ENCODE measurements at regions not wholly inside any gene's neighbourhood (a gene's known extent, or its start where the extent isn't known, plus 50 kb on each side); places are given as distances from the start of the nearest gene placed in this dataset.

DNA sequence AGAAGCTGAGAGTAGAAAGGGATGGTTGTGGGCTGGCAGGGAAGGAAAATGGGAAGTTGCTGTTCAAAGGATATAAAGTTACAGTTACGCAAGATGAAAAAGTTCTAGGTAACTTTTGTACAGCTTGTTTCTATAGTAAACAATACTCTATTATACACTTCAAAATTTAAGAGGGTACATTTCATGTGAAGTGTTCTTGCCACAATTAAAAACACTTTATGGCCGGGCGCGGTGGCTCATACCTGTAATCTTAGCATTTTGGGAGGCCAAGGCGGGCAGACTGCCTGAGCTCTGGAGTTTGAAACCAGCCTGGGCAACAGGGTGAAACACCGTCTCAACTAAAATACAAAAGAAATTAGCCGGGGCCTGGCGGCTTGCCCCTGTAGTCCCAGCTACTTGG, 623.6 kb downstream of the STIM2 start:
- ChIA-PET POLR2A (no interaction called here), CTCF (no interaction called here)
- TF ChIP-seq, protein P1, sequence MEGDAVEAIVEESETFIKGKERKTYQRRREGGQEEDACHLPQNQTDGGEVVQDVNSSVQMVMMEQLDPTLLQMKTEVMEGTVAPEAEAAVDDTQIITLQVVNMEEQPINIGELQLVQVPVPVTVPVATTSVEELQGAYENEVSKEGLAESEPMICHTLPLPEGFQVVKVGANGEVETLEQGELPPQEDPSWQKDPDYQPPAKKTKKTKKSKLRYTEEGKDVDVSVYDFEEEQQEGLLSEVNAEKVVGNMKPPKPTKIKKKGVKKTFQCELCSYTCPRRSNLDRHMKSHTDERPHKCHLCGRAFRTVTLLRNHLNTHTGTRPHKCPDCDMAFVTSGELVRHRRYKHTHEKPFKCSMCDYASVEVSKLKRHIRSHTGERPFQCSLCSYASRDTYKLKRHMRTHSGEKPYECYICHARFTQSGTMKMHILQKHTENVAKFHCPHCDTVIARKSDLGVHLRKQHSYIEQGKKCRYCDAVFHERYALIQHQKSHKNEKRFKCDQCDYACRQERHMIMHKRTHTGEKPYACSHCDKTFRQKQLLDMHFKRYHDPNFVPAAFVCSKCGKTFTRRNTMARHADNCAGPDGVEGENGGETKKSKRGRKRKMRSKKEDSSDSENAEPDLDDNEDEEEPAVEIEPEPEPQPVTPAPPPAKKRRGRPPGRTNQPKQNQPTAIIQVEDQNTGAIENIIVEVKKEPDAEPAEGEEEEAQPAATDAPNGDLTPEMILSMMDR (IDR thresholded peaks at IDR 0.05; ENCODE audit: insufficient read depth, low read length, missing control alignments): no peak
- H3K4me3 ChIP-seq (ENCODE audit: low read depth, low read length): no peak overlapping the region
- DNase-seq (ENCODE audit: low read depth, low spot score): no peak

DNA sequence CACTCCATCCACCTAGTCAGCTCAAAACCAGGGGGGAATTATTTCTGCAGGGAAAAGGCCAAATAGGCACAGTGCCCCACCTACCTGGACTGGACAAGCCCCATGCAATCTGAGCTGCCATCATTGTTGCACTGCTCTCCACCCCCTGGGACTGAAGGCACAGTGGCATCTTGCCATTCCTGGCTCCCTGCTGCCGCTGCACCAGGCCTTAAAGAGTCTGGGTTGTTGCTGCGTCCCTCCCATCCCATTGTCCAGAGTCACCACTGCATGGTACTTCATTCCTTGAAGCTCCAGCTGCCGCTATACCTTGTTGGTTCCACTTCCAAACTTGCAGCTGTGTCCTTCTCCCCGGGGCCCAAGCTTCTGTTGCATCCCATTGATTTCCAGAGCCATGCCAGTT, 629.7 kb downstream of the STIM2 start:
- H3K4me3 ChIP-seq (ENCODE audit: low read depth, low read length): no peak overlapping the region
- DNase-seq (ENCODE audit: low read depth, low spot score): no peak
- ChIA-PET CTCF (no interaction called here), POLR2A (no interaction called here)
- TF ChIP-seq, protein P1 (IDR thresholded peaks at IDR 0.05; ENCODE audit: insufficient read depth, low read length, missing control alignments): no peak

DNA sequence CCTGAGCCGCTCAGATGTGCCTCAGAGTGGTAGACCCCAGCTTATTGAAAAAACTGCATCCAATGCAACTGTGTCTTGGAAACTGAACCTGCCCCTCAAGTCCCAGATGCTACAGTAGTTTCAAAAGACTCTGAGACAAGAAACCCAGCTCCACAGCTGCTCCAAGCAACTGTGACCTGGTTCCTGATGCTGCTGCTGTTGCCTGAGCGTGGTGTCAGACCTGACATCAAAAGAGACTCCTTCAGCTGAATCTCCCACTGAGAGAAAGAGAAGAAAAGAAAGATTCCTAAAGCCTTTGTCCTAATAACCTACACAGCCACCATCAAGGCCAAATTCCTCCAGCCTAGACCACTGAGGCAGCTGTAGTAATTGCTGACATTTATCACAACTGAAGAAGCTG, 630.1 kb downstream of the STIM2 start:
- H3K4me3 ChIP-seq (ENCODE audit: low read depth, low read length): no peak overlapping the region
- DNase-seq (ENCODE audit: low read depth, low spot score): no peak
- TF ChIP-seq, protein P1 (IDR thresholded peaks at IDR 0.05; ENCODE audit: insufficient read depth, low read length, missing control alignments): no peak
- ChIA-PET CTCF (no interaction called here), POLR2A (no interaction called here)

DNA sequence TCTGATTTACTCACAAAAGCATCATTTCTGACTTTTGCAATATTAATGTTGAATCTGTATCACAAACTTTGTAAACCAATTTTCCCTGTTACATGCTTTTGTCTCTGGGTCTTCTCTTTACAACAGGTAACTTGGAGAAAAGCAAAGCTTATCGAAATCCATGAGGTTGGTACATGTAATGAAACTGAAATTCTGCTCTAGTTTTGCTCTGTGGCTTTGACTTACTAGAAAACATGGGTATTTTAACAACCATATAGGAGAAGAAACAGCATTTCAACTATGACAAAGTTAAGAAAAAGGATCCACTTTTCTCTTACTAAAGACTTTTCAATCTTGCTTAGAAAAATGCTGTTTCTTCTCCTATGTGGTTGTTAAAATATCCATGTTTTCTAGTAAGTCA, 645.8 kb downstream of the STIM2 start:
- H3K4me3 ChIP-seq (ENCODE audit: low read depth, low read length): no peak overlapping the region
- ChIA-PET CTCF (no interaction called here), POLR2A (no interaction called here)
- DNase-seq (ENCODE audit: low read depth, low spot score): no peak
- TF ChIP-seq, protein P1 (IDR thresholded peaks at IDR 0.05; ENCODE audit: insufficient read depth, low read length, missing control alignments): no peak

DNA sequence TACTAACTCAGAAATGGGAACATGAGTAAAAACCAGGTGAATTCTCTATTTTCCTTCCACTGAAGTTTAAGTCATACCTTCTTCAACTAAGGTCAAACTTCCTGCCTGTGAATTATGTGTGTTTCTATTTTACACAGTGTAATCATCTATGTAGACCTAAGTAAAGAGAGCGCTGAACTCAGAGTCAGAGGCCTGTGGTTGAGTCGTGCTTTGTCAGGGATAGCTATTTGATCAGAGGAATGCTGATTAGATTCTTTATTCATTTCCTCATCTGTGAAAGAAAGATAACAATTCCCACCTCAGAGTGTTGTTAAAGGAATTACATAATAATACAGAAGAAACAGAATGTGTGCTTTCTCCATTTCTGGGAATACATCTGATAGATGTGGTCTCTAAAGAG, 654.1 kb downstream of the STIM2 start:
- CTCF ChIA-PET: no interaction called here
- DNase-seq (ENCODE audit: low read depth, low spot score): no peak
- no peak overlapping the region for H3K4me3 ChIP-seq (ENCODE audit: low read depth, low read length)
- TF ChIP-seq, protein P1 (IDR thresholded peaks at IDR 0.05; ENCODE audit: insufficient read depth, low read length, missing control alignments): no peak
- POLR2A ChIA-PET: no interaction called here

DNA sequence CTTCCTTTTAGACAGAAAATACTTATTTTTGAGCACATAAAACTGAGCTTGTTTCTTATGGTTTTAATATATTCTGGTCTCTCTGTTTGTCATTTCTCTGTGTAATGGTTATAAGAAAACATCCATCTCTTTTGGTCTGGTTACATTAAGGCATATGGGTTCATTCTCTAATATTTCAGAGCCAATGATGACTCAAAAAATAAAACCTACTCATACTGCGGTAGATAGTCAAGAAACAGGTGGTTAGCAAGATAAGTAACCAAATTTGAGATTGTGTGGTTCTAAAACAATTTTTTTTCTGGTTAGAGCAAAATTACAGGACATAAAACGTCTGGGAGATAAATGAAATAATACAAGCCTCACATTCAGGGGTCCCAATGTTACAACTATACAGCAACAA, 654.5 kb downstream of the STIM2 start:
- TF ChIP-seq, protein P1 (IDR thresholded peaks at IDR 0.05; ENCODE audit: insufficient read depth, low read length, missing control alignments): no peak
- H3K4me3 ChIP-seq (ENCODE audit: low read depth, low read length): no peak overlapping the region
- ChIA-PET CTCF (no interaction called here), POLR2A (no interaction called here)
- DNase-seq (ENCODE audit: low read depth, low spot score): no peak
